ENCODE measurements at regions not wholly inside any gene's neighbourhood (a gene's known extent, or its start where the extent isn't known, plus 50 kb on each side); places are given as distances from the start of the nearest gene placed in this dataset.

GRCh38 chr10:108755646-108756045, 1167.7 kb downstream of the XPNPEP1 start:
- H3K27me3 ChIP-seq (ENCODE audit: insufficient read depth, low read length) = no peaks in the 10 kb centered on the region
- no TSS peak for BruUV-seq (replicated peaks)
- TF ChIP-seq FOSL1 (IDR thresholded peaks at IDR 0.05; ENCODE audit: low read depth) (no peak), SP1 (IDR thresholded peaks at IDR 0.05; ENCODE audit: low read depth) (no peak), ATF3 (IDR thresholded peaks at IDR 0.05) (no peak), RAD21 (IDR thresholded peaks at IDR 0.05; ENCODE audit: low read depth) (no peak), ZBTB33 (IDR thresholded peaks at IDR 0.05; ENCODE audit: extremely low read depth, insufficient replicate concordance, low read length) (no peak), CTCF (IDR thresholded peaks at IDR 0.05 in 2 of 3, conservative IDR thresholded peaks at IDR 0.05 in 1 of 3; ENCODE audit: borderline replicate concordance in 1 of 3, insufficient read depth in 1 of 3, low read depth in 2 of 3, low read length in 2 of 3) (no peak), JUND (IDR thresholded peaks at IDR 0.05) (no peak), MAX (IDR thresholded peaks at IDR 0.05) (no peak), ZFX (IDR thresholded peaks at IDR 0.05) (no peak), POLR2A (IDR thresholded peaks at IDR 0.05; ENCODE audit: borderline replicate concordance, extremely low read depth, insufficient read depth, insufficient read length) (no peak), EZH2 (IDR thresholded peaks at IDR 0.05) (no peak), EZH2phosphoT487 (IDR thresholded peaks at IDR 0.05; ENCODE audit: borderline replicate concordance) (no peak), SIN3A (IDR thresholded peaks at IDR 0.05; ENCODE audit: low read depth) (no peak), YY1 (IDR thresholded peaks at IDR 0.05; ENCODE audit: extremely low read depth, insufficient replicate concordance, low read depth, low read length) (no peak), TCF7L2 (IDR thresholded peaks at IDR 0.05; ENCODE audit: borderline replicate concordance, extremely low read depth, insufficient read depth, insufficient read length) (no peak), REST (IDR thresholded peaks at IDR 0.05; ENCODE audit: low read depth) (no peak), EGR1 (IDR thresholded peaks at IDR 0.05; ENCODE audit: low read depth) (no peak)
- H3K9me3 ChIP-seq (ENCODE audit: control insufficient read depth in 1 of 2, insufficient read depth in 1 of 2, low read depth in 1 of 2, low read length in 2 of 2) = peaks cover 35 to 47% of the 10 kb centered on the region in 2 experiments; a peak in 2 of 4 replicates
- no peaks in the 10 kb centered on the region for H3K9me2 ChIP-seq (ENCODE audit: insufficient read depth)
- no peaks in the 10 kb centered on the region for H3K4me1 ChIP-seq (ENCODE audit: control insufficient read depth in 1 of 2, insufficient read depth in 2 of 2, low read length in 2 of 2)
- no peaks in the 10 kb centered on the region for H3K36me3 ChIP-seq (ENCODE audit: control insufficient read depth in 1 of 2, insufficient read depth in 2 of 2, low read length in 2 of 2)
- no peak overlapping the region for H3K4me3 ChIP-seq (replicated peaks in 1 of 2; ENCODE audit: low read depth in 1 of 2, low read length in 2 of 2)
- H3K79me2 ChIP-seq (ENCODE audit: insufficient read depth, low read length) = no peaks in the 10 kb centered on the region
- intact Hi-C loops (cut with micrococcal nuclease) = no loop called here
- ATAC-seq = no peak
- no peak overlapping the region for H3K27ac ChIP-seq (ENCODE audit: low read depth, low read length)
- POLR2A ChIA-PET = no interaction called here
- RAD21 ChIA-PET (ENCODE audit: low non-redundant PET in 1 of 2, low total read pairs in 2 of 2, uncharacterized antibody in 2 of 2, unreplicated experiment in 2 of 2) = no interaction called here
- H4K20me1 ChIP-seq (ENCODE audit: insufficient read depth) = no peaks in the 10 kb centered on the region
- no peak overlapping the region for H2AFZ ChIP-seq (ENCODE audit: low read depth, low read length, poor library complexity, severe bottlenecking)
- DNase-seq (ENCODE audit: low read depth, low spot score) = no peak
- no peak overlapping the region for H3K4me2 ChIP-seq (ENCODE audit: low read length)
- CTCF ChIA-PET = no interaction called here
- no peak overlapping the region for H3K9ac ChIP-seq (ENCODE audit: low read length)

All from HCT116 (cell line).